Stimulated activated CD4-positive, alpha-beta T cell treated with anti-CD3 and anti-CD28 coated beads, Interleukin-12 subunit alpha, Interleukin-12 subunit beta, amount 100 ng/mL, for 4 hours (primary cell): ENCODE measurements at regions not wholly inside any gene's neighbourhood (a gene's known extent, or its start where the extent isn't known, plus 50 kb on each side); places are given as distances from the start of the nearest gene placed in this dataset.

ENCODE experiments used
- DNase-seq: peaks from one replicate; pipeline ENCODE4 v3.0.0-alpha.2; 2020

DNA sequence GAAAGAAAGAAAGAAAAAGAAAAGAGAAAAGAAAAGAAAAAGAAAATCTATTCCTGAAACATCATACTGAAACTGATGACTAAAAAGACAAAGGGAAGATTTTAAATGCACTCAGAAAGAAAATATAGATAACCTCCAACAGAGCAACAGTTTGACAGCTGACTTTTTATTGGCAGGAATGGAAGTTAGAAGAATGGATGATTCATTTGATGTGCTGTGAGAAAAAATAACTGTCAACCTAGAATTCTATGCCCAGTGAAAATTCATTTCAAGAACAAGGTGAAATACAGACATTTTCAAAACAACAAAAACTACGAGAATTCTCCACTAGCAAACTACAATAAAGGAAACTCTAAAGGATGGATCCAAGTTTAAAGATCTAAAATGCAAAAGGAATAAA, 50.5 kb upstream of the HSPA12A start:
- DNase-seq = no peak

- no peak for DNase-seq
Observed at GRCh38 chr10:116796469-116796868, 52.8 kb upstream of the ENO4 start.

DNA sequence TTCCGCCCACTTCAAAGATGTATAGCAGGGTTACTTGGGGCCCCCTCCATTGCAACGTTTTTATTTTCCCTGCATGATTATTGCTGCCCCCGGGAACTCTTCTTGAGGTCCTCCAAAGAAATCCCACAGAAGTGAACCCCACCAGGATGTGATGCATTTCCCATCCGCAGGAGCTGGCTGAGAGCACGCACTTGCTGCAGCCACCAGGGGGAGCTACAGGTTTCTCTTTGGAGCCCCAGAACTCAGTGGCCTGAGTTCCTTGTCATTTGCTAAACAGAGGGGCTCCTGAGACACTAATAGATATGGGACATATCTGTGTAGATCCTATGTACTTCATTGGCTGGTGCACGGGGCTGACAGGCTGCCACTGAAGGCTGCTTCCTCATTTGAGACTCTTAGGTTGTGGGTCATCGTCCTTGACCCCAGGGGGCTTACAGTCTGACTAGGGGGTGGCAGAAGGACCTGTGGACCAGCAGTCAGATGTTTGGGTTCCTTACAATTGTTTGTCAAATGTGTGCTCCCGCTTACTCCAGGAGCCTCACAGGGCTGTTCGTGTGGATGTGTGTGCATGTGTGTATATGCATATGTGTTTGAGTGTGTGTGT, 52.3 kb upstream of the ENO4 start:
- peak; percentile 65 for DNase-seq

DNA sequence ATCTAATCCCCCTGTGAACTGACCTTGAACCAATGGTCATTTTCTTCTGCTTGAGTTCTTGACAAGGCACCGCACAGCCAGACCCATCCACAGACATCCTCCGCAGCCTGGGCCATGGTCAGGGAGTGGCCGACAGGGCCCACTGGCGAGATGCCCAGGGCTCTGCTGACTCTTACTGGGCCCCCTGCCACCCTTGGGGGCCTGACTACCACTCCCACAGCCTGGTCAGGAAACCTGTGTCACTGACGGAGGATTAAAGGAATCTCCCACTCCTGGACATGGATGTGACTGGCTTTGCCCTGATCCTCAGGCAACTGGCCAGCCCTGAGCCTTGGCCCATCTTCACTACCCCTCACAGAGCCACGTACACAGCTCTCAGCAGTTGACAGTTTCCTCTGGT, 50.4 kb upstream of the ENO4 start:
- no peak for DNase-seq
